ENCODE measurements at regions not wholly inside any gene's neighbourhood (a gene's known extent, or its start where the extent isn't known, plus 50 kb on each side); places are given as distances from the start of the nearest gene placed in this dataset.

- no peak for DNase-seq
- no peaks in the 10 kb centered on the region for H3K27me3 ChIP-seq (ENCODE audit: low read depth)
- H3K4me3 ChIP-seq = no peak overlapping the region
- intact Hi-C loops (cut with micrococcal nuclease) = no loop called here
- TF ChIP-seq, protein P1, sequence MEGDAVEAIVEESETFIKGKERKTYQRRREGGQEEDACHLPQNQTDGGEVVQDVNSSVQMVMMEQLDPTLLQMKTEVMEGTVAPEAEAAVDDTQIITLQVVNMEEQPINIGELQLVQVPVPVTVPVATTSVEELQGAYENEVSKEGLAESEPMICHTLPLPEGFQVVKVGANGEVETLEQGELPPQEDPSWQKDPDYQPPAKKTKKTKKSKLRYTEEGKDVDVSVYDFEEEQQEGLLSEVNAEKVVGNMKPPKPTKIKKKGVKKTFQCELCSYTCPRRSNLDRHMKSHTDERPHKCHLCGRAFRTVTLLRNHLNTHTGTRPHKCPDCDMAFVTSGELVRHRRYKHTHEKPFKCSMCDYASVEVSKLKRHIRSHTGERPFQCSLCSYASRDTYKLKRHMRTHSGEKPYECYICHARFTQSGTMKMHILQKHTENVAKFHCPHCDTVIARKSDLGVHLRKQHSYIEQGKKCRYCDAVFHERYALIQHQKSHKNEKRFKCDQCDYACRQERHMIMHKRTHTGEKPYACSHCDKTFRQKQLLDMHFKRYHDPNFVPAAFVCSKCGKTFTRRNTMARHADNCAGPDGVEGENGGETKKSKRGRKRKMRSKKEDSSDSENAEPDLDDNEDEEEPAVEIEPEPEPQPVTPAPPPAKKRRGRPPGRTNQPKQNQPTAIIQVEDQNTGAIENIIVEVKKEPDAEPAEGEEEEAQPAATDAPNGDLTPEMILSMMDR (IDR thresholded peaks at IDR 0.05; ENCODE audit: borderline replicate concordance) = no peak
- no peaks in the 10 kb centered on the region for H3K9me3 ChIP-seq (replicated peaks)
- no peaks in the 10 kb centered on the region for H3K4me1 ChIP-seq
- H3K36me3 ChIP-seq = no peaks in the 10 kb centered on the region
- H3K27ac ChIP-seq (replicated peaks) = no peak overlapping the region
Measured at GRCh38 chr21:27636656-27637055, 669.8 kb upstream of the ADAMTS5 start.

GRCh38 chr21:27633631-27634030 lies 666.7 kb upstream of the ADAMTS5 start:
- TF ChIP-seq, protein P1 (IDR thresholded peaks at IDR 0.05; ENCODE audit: borderline replicate concordance) = no peak
- no peak for DNase-seq
- no peaks in the 10 kb centered on the region for H3K9me3 ChIP-seq (replicated peaks)
- intact Hi-C loops (cut with micrococcal nuclease) = no loop called here
- H3K27me3 ChIP-seq (ENCODE audit: low read depth) = no peaks in the 10 kb centered on the region
- H3K4me1 ChIP-seq = no peaks in the 10 kb centered on the region
- H3K36me3 ChIP-seq = no peaks in the 10 kb centered on the region
- H3K27ac ChIP-seq (replicated peaks) = no peak overlapping the region
- H3K4me3 ChIP-seq = no peak overlapping the region

DNA sequence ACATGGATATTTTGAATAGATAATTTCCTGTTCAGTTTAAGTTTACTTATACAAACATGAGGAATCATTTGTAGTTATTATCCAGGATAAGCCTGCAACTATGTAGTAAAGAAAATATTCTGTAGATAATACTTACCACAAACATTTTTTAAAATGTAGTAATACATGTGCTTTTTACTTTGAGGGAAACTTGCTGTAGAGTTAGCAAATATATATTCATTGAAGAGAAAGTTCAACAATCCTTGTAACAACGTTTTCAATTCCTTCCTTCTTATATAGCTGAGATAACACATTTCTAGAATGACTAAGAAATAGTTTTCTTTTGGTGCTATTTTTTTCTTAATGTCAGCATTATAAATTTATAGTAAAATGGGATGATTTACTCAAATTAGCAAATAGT lies 664.6 kb upstream of the ADAMTS5 start:
- H3K36me3 ChIP-seq = no peaks in the 10 kb centered on the region
- intact Hi-C loops (cut with micrococcal nuclease) = no loop called here
- no peak for DNase-seq
- no peak overlapping the region for H3K4me3 ChIP-seq
- TF ChIP-seq, protein P1 (IDR thresholded peaks at IDR 0.05; ENCODE audit: borderline replicate concordance) = no peak
- no peaks in the 10 kb centered on the region for H3K4me1 ChIP-seq
- H3K9me3 ChIP-seq (replicated peaks) = no peaks in the 10 kb centered on the region
- no peaks in the 10 kb centered on the region for H3K27me3 ChIP-seq (ENCODE audit: low read depth)
- H3K27ac ChIP-seq (replicated peaks) = no peak overlapping the region

DNA sequence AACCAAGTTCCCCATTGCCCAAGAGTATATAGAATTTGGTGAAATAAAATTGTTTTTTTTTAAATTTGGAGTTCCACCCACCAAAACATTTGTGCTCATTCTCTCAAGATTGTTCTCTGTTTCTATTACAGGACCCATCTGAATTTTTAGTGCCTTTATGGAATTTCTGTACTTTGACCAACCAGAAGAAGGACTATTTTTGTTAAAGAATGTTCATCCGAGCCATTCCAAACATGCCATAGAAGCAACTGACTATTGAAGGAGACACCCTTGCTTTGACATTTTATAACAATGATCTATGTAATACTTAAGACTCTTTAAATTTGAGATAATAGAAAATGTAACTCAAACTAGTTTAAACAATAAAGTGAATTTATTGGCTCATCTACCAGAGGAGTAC lies 655.7 kb upstream of the ADAMTS5 start:
- Histone ChIP-seq H3K4me1 (no peaks in the 10 kb centered on the region), H3K36me3 (no peaks in the 10 kb centered on the region), H3K27me3 (ENCODE audit: low read depth) (no peaks in the 10 kb centered on the region), H3K4me3 (no peak overlapping the region), H3K9me3 (replicated peaks) (peaks cover 13% of the 10 kb centered on the region), H3K27ac (replicated peaks) (no peak overlapping the region)
- no peak for DNase-seq
- TF ChIP-seq, protein P1 (IDR thresholded peaks at IDR 0.05; ENCODE audit: borderline replicate concordance) = no peak
- intact Hi-C loops (cut with micrococcal nuclease) = no loop called here

GRCh38 chr21:27614231-27614630 lies 647.3 kb upstream of the ADAMTS5 start:
- Histone ChIP-seq H3K4me1 (no peaks in the 10 kb centered on the region), H3K27me3 (ENCODE audit: low read depth) (no peaks in the 10 kb centered on the region), H3K36me3 (no peaks in the 10 kb centered on the region), H3K9me3 (replicated peaks) (peaks cover 13% of the 10 kb centered on the region), H3K4me3 (no peak overlapping the region), H3K27ac (replicated peaks) (no peak overlapping the region)
- intact Hi-C loops (cut with micrococcal nuclease) = no loop called here
- no peak for DNase-seq
- TF ChIP-seq, protein P1 (IDR thresholded peaks at IDR 0.05; ENCODE audit: borderline replicate concordance) = no peak

DNA sequence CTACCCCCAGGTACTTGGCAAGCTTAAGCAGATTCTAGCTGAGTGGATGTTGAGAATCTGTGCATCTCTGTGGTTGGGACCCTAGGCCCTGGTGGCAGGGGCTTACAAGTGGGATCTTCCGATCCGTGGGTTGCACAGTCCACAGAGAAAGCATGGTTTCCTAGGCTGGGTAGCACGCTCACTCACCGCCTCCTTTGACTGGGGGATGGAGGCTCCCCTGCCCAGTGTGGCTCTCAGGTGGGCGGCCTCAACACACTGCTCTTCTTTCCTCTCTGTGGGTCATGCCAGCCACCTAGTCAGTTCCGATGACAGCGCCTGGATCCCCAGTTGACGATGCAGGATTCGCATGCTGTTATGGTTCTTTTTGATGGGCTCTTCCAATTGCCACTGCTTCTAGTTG lies 639.5 kb upstream of the ADAMTS5 start:
- H3K9me3 ChIP-seq (replicated peaks) = no peaks in the 10 kb centered on the region
- H3K27ac ChIP-seq (replicated peaks) = no peak overlapping the region
- no peak overlapping the region for H3K4me3 ChIP-seq
- no peaks in the 10 kb centered on the region for H3K36me3 ChIP-seq
- H3K27me3 ChIP-seq (ENCODE audit: low read depth) = no peaks in the 10 kb centered on the region
- TF ChIP-seq, protein P1 (IDR thresholded peaks at IDR 0.05; ENCODE audit: borderline replicate concordance) = no peak
- intact Hi-C loops (cut with micrococcal nuclease) = no loop called here
- H3K4me1 ChIP-seq = no peaks in the 10 kb centered on the region
- DNase-seq = no peak

Data from left ventricle myocardium inferior (tissue), 1 donor.